Liver (tissue), 3 donors: ENCODE measurements at regions not wholly inside any gene's neighbourhood (a gene's known extent, or its start where the extent isn't known, plus 50 kb on each side); places are given as distances from the start of the nearest gene placed in this dataset.
A peak's percentile ranks its signal among the peaks of the same experiment; 100 is the strongest.

ENCODE experiments used
- ATF3 ChIP-seq: IDR thresholded peaks from 2 replicates; pipeline ENCODE4 v1.6.1; 2016; ENCODE audit warnings: antibody characterized with exemption
- EGR1 ChIP-seq, 2 donors: IDR thresholded peaks; 2 replicates each; pipeline ENCODE4 v1.6.1; 2016 to 2018; ENCODE audit warnings: antibody characterized with exemption in 2 of 2, low read depth in 2 of 2
- FOXA1 ChIP-seq: IDR thresholded peaks from 2 replicates; pipeline ENCODE4 v1.6.1; 2016; ENCODE audit warnings: antibody characterized with exemption
- GABPA ChIP-seq, 2 donors: IDR thresholded peaks in 1 of 2; conservative IDR thresholded peaks in 1 of 2; 2 replicates each; pipeline ENCODE4 v1.6.1; 2016; ENCODE audit warnings: antibody characterized with exemption in 2 of 2, mild to moderate bottlenecking in 1 of 2, moderate library complexity in 1 of 2
- JUND ChIP-seq, 2 donors: IDR thresholded peaks; 2 replicates each; pipeline ENCODE4 v1.6.1; 2016; ENCODE audit warnings: antibody characterized with exemption in 2 of 2
- MAX ChIP-seq: IDR thresholded peaks from 2 replicates; pipeline ENCODE4 v1.6.1; 2016; ENCODE audit warnings: antibody characterized with exemption
- RAD21 ChIP-seq, 2 donors: IDR thresholded peaks; 2 replicates each; pipeline ENCODE4 v1.6.1; 2016; ENCODE audit warnings: antibody characterized with exemption in 2 of 2, mild to moderate bottlenecking in 2 of 2
- REST ChIP-seq: IDR thresholded peaks from 2 replicates; pipeline ENCODE4 v1.6.1; 2016; ENCODE audit warnings: antibody characterized with exemption, mild to moderate bottlenecking
- RXRA ChIP-seq, 2 donors: IDR thresholded peaks; 2 replicates each; pipeline ENCODE4 v1.6.1; 2017 to 2018; ENCODE audit warnings: antibody characterized with exemption in 2 of 2, mild to moderate bottlenecking in 1 of 2
- SP1 ChIP-seq: IDR thresholded peaks from 2 replicates; pipeline ENCODE4 v1.6.1; 2018; ENCODE audit warnings: antibody characterized with exemption, mild to moderate bottlenecking
- TAF1 ChIP-seq: conservative IDR thresholded peaks from 2 replicates; pipeline ENCODE4 v1.6.1; 2016; ENCODE audit warnings: antibody characterized with exemption, mild to moderate bottlenecking
- YY1 ChIP-seq: IDR thresholded peaks from 2 replicates; pipeline ENCODE4 v1.6.1; 2016; ENCODE audit warnings: antibody characterized with exemption, mild to moderate bottlenecking
- ZBTB33 ChIP-seq: IDR thresholded peaks from 2 replicates; pipeline ENCODE4 v1.6.1; 2016; ENCODE audit warnings: antibody characterized with exemption
- TF ChIP-seq, protein P1 (sequence below): fragments of 150-350 bp; IDR thresholded peaks from 2 replicates; pipeline ENCODE4 v1.5.1; 2017; ENCODE audit warnings: improper control_type of control experiment, low read depth, low read length; ENCODE audit not compliant: missing input control
- donor health status: healthy.
- donor health status: healthy.

DNA sequence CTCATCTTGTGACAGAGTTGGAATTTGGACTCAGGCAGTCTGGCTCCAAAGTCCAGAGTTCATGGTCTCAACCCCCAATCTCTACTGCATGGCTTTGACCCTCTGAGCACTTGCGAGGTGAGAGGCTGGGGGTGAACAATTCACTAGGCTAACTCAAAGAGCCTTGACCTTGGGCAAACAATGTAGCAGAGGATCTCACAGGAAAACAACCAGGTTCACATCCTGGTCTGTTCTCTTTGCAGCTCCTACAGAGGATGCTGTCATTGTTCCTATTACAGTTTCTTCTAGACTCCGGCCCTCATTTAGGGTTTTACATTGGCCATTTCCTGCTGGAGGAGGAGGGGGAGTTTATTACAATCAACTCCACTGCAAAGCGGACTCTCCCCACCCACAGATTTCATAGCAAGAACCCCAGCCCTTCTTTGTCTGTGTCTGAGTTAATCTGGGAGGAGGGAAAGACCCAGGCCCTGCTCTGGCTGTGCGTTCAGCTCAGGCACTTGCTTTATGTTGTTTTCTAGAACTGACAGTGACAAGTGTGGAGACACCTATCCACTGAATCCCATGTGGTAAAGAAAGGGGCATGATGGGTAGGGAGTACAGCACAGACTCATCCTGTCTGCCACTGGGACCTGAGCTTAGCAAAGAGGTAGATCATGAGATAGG lies 101.6 kb downstream of the LBH start:
- TF ChIP-seq, protein P1, sequence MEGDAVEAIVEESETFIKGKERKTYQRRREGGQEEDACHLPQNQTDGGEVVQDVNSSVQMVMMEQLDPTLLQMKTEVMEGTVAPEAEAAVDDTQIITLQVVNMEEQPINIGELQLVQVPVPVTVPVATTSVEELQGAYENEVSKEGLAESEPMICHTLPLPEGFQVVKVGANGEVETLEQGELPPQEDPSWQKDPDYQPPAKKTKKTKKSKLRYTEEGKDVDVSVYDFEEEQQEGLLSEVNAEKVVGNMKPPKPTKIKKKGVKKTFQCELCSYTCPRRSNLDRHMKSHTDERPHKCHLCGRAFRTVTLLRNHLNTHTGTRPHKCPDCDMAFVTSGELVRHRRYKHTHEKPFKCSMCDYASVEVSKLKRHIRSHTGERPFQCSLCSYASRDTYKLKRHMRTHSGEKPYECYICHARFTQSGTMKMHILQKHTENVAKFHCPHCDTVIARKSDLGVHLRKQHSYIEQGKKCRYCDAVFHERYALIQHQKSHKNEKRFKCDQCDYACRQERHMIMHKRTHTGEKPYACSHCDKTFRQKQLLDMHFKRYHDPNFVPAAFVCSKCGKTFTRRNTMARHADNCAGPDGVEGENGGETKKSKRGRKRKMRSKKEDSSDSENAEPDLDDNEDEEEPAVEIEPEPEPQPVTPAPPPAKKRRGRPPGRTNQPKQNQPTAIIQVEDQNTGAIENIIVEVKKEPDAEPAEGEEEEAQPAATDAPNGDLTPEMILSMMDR: no peak
- TF ChIP-seq REST (no peak), JUND (IDR thresholded peaks at IDR 0.05) (no peak), FOXA1 (no peak), GABPA (IDR thresholded peaks at IDR 0.05 in 1 of 2, conservative IDR thresholded peaks at IDR 0.05 in 1 of 2) (no peak), ATF3 (no peak), RXRA (IDR thresholded peaks at IDR 0.05) (peak in 1 of 2 donors; percentile 9), RAD21 (IDR thresholded peaks at IDR 0.05) (no peak), EGR1 (IDR thresholded peaks at IDR 0.05; ENCODE audit: low read depth in 2 of 2) (no peak), MAX (no peak), YY1 (no peak), ZBTB33 (no peak), TAF1 (no peak), SP1 (no peak)
